ENCODE measurements at regions not wholly inside any gene's neighbourhood (a gene's known extent, or its start where the extent isn't known, plus 50 kb on each side); places are given as distances from the start of the nearest gene placed in this dataset.

DNA sequence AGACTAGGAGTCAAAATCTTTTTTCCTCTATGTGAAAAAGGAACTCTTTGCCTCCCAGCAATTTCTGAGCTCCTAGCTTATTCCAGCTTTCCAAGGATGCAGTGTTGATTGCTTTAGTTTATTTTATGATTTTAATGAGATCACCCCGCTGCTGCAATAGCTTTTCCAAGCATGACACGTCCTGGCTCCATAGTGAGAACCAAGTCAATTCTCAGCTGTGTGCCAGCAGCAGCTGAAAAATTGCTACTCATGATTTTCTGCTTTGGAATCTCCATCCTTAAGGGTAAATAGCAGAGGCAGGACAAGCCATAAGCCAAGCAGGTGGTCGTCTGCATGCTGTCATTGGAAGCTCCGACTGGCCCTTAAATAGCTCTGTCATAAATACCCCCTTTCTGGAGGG, 64.5 kb downstream of the FTHL17 start (continued):
- TF ChIP-seq, protein P1, sequence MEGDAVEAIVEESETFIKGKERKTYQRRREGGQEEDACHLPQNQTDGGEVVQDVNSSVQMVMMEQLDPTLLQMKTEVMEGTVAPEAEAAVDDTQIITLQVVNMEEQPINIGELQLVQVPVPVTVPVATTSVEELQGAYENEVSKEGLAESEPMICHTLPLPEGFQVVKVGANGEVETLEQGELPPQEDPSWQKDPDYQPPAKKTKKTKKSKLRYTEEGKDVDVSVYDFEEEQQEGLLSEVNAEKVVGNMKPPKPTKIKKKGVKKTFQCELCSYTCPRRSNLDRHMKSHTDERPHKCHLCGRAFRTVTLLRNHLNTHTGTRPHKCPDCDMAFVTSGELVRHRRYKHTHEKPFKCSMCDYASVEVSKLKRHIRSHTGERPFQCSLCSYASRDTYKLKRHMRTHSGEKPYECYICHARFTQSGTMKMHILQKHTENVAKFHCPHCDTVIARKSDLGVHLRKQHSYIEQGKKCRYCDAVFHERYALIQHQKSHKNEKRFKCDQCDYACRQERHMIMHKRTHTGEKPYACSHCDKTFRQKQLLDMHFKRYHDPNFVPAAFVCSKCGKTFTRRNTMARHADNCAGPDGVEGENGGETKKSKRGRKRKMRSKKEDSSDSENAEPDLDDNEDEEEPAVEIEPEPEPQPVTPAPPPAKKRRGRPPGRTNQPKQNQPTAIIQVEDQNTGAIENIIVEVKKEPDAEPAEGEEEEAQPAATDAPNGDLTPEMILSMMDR (IDR thresholded peaks at IDR 0.05; ENCODE audit: low read depth, low read length, missing input control) = no peak
- no peak for TF ChIP-seq HNF4A (conservative IDR thresholded peaks at IDR 0.05)

DNA sequence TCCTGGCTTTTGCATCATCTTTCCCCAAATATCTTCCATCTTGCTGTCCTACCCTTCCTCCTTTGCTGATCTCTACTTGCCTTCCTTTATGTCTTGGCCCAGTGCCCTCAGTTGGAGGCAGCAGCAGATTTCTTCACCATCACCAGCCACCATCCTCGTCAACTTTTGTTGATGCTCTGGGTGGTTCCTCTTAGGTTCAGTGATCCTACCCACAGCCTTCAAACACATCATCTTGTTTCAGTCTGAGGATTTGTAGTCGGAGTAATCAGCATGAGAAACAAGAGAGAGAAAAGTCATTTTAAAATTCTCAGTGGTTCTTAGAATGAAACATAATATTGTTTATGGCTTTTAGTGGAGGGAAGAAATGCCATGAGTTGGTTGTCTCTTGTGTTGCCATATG, 65.8 kb downstream of the FTHL17 start:
- no peaks in the 10 kb centered on the region for H3K9me3 ChIP-seq (ENCODE audit: control insufficient read depth in 4 of 4, low read length in 3 of 4)

DNA sequence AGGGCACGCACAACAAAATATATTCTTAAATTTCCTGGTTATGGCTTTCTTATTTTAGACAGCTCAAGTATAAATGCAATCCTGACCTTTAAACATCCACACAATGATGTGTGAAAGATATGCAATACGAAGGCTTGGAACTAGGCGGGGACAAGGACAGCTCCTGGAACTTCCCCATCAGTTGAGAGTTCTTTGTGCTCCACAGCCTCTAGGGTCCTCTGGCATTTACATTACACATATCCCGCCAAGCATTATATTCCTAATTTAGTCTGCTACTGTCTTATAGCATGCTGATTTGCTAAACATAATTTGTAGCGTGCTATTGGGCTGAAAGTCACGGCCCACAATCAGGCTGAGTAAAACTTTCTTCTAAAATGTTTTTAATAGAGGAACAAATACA, 74.4 kb downstream of the FTHL17 start:
- Histone ChIP-seq H3K36me3 (ENCODE audit: control insufficient read depth in 4 of 4, insufficient read depth in 3 of 4, low read depth in 1 of 4, low read length in 3 of 4) (no peaks in the 10 kb centered on the region), H3K9me3 (ENCODE audit: control insufficient read depth in 4 of 4, low read length in 3 of 4) (no peaks in the 10 kb centered on the region), H3K27me3 (ENCODE audit: control insufficient read depth in 4 of 4, insufficient read depth in 4 of 4, low read length in 3 of 4) (no peaks in the 10 kb centered on the region), H3K9ac (ENCODE audit: low read depth in 1 of 2, low read length in 2 of 2) (no peak overlapping the region), H3K4me1 (ENCODE audit: control insufficient read depth in 4 of 4, insufficient read depth in 4 of 4, low read length in 3 of 4) (peaks cover 0 to 12% (median 10%) of the 10 kb centered on the region in 4 donors), H3K4me3 (ENCODE audit: low read depth in 1 of 3, low read length in 3 of 3) (no peak overlapping the region), H3K27ac (ENCODE audit: low read depth in 1 of 2, low read length in 2 of 2) (no peak overlapping the region)
- DNase-seq (ENCODE audit: low spot score) = no peak
- 56% methylated on average over 6 of the region's 6 CpGs for WGBS
- TF ChIP-seq, protein P2, sequence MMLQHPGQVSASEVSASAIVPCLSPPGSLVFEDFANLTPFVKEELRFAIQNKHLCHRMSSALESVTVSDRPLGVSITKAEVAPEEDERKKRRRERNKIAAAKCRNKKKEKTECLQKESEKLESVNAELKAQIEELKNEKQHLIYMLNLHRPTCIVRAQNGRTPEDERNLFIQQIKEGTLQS (IDR thresholded peaks at IDR 0.05) = no peak
- TF ChIP-seq, protein P3, sequence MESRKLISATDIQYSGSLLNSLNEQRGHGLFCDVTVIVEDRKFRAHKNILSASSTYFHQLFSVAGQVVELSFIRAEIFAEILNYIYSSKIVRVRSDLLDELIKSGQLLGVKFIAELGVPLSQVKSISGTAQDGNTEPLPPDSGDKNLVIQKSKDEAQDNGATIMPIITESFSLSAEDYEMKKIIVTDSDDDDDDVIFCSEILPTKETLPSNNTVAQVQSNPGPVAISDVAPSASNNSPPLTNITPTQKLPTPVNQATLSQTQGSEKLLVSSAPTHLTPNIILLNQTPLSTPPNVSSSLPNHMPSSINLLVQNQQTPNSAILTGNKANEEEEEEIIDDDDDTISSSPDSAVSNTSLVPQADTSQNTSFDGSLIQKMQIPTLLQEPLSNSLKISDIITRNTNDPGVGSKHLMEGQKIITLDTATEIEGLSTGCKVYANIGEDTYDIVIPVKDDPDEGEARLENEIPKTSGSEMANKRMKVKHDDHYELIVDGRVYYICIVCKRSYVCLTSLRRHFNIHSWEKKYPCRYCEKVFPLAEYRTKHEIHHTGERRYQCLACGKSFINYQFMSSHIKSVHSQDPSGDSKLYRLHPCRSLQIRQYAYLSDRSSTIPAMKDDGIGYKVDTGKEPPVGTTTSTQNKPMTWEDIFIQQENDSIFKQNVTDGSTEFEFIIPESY (IDR thresholded peaks at IDR 0.05) = no peak
- TF ChIP-seq, protein P4, sequence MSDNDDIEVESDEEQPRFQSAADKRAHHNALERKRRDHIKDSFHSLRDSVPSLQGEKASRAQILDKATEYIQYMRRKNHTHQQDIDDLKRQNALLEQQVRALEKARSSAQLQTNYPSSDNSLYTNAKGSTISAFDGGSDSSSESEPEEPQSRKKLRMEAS (IDR thresholded peaks at IDR 0.05) = no peak
- TF ChIP-seq JUND (IDR thresholded peaks at IDR 0.05) (no peak), HNF4G (IDR thresholded peaks at IDR 0.05) (no peak), NR2F2 (IDR thresholded peaks at IDR 0.05) (no peak), RXRA (IDR thresholded peaks at IDR 0.05) (no peak), RAD21 (IDR thresholded peaks at IDR 0.05) (no peak), EGR1 (IDR thresholded peaks at IDR 0.05; ENCODE audit: low read depth in 2 of 2) (no peak), TAF1 (conservative IDR thresholded peaks at IDR 0.05) (no peak), FOXA1 (IDR thresholded peaks at IDR 0.05) (no peak)
- TF ChIP-seq, protein P5, sequence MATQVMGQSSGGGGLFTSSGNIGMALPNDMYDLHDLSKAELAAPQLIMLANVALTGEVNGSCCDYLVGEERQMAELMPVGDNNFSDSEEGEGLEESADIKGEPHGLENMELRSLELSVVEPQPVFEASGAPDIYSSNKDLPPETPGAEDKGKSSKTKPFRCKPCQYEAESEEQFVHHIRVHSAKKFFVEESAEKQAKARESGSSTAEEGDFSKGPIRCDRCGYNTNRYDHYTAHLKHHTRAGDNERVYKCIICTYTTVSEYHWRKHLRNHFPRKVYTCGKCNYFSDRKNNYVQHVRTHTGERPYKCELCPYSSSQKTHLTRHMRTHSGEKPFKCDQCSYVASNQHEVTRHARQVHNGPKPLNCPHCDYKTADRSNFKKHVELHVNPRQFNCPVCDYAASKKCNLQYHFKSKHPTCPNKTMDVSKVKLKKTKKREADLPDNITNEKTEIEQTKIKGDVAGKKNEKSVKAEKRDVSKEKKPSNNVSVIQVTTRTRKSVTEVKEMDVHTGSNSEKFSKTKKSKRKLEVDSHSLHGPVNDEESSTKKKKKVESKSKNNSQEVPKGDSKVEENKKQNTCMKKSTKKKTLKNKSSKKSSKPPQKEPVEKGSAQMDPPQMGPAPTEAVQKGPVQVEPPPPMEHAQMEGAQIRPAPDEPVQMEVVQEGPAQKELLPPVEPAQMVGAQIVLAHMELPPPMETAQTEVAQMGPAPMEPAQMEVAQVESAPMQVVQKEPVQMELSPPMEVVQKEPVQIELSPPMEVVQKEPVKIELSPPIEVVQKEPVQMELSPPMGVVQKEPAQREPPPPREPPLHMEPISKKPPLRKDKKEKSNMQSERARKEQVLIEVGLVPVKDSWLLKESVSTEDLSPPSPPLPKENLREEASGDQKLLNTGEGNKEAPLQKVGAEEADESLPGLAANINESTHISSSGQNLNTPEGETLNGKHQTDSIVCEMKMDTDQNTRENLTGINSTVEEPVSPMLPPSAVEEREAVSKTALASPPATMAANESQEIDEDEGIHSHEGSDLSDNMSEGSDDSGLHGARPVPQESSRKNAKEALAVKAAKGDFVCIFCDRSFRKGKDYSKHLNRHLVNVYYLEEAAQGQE (IDR thresholded peaks at IDR 0.05) = no peak
- TF ChIP-seq, protein P1 (IDR thresholded peaks at IDR 0.05; ENCODE audit: low read depth, low read length, missing input control) = no peak

More for the DNA sequence above, 65.8 kb downstream of the FTHL17 start:
- DNase-seq (ENCODE audit: low spot score) = no peak
- H3K9ac ChIP-seq (ENCODE audit: low read depth in 1 of 2, low read length in 2 of 2) = no peak overlapping the region
- H3K4me3 ChIP-seq (ENCODE audit: low read depth in 1 of 3, low read length in 3 of 3) = no peak overlapping the region
- H3K27ac ChIP-seq (ENCODE audit: low read depth in 1 of 2, low read length in 2 of 2) = no peak overlapping the region
- WGBS = 89% methylated on average over 2 of the region's 2 CpGs
- H3K36me3 ChIP-seq (ENCODE audit: control insufficient read depth in 4 of 4, insufficient read depth in 3 of 4, low read depth in 1 of 4, low read length in 3 of 4) = no peaks in the 10 kb centered on the region
- no peaks in the 10 kb centered on the region for H3K27me3 ChIP-seq (ENCODE audit: control insufficient read depth in 4 of 4, insufficient read depth in 4 of 4, low read length in 3 of 4)
- TF ChIP-seq TAF1 (conservative IDR thresholded peaks at IDR 0.05) (no peak), YY1 (IDR thresholded peaks at IDR 0.05) (no peak), FOXA1 (IDR thresholded peaks at IDR 0.05) (no peak), HNF4A (conservative IDR thresholded peaks at IDR 0.05) (no peak), HNF4G (IDR thresholded peaks at IDR 0.05) (no peak)
- TF ChIP-seq, protein P1 (IDR thresholded peaks at IDR 0.05; ENCODE audit: low read depth, low read length, missing input control) = no peak
- TF ChIP-seq, protein P2 (IDR thresholded peaks at IDR 0.05) = no peak
- H3K4me1 ChIP-seq (ENCODE audit: control insufficient read depth in 4 of 4, insufficient read depth in 4 of 4, low read length in 3 of 4) = no peaks in the 10 kb centered on the region

Measured in liver (tissue), 8 donors.